ENCODE measurements at regions not wholly inside any gene's neighbourhood (a gene's known extent, or its start where the extent isn't known, plus 50 kb on each side); places are given as distances from the start of the nearest gene placed in this dataset.

DNA sequence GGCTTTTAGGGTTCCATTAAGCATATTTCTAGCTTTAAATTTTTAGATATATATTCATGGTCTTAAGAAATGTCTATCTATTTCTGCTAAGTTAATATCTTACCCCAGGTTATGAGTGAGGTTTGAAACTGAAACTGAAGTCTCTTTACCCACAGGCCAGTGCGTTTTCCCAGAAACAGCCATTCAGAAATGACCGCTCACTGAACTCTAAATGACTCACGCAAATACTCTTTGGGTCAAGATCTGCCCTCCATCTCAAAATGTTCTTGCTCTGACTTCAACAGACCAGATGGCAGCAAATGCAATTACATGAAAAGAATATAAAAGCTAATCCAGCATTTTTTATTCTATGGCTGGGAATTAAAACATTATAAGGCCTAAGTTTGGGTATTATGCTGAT, 315.2 kb downstream of the TDRD15 start:
- no peak for TF ChIP-seq SP1 (IDR thresholded peaks at IDR 0.05)
- TF ChIP-seq L3MBTL2 (conservative IDR thresholded peaks at IDR 0.05) = no peak
- TF ChIP-seq SUZ12 (IDR thresholded peaks at IDR 0.05) = no peak
- no peak for TF ChIP-seq BHLHE40 (IDR thresholded peaks at IDR 0.05; ENCODE audit: borderline replicate concordance)
- TF ChIP-seq FOXM1 (IDR thresholded peaks at IDR 0.05; ENCODE audit: borderline replicate concordance) = no peak
- TF ChIP-seq ELF4 (IDR thresholded peaks at IDR 0.05) = no peak
- TF ChIP-seq FOXK2 (IDR thresholded peaks at IDR 0.05) = no peak
